Panc1 (cell line): ENCODE measurements at regions not wholly inside any gene's neighbourhood (a gene's known extent, or its start where the extent isn't known, plus 50 kb on each side); places are given as distances from the start of the nearest gene placed in this dataset.

Experiments used
- ATAC-seq: fragments of 200-7000 bp; cut with Tn5 transposase; 2 replicates; pipeline ENCODE4 v1.9.1; 2020; ENCODE audit warnings: mild to moderate bottlenecking, moderate library complexity
- BruUV-seq: library from RNA; stranded (reverse); fragments of 400-500 nt; replicated peaks from 2 replicates; lab custom pipeline; 2021; lab: Mats Ljungman, UMichigan
- CTCF ChIA-PET: fragments of 300-600 bp; sonication (Branson Sonifier 250); formaldehyde crosslinking; loops from one replicate; lab custom pipeline; 2022; ENCODE audit warnings: antibody characterized with exemption; lab: Charles Lee
- POLR2A ChIA-PET: fragments of 300-600 bp; sonication (Branson Sonifier 250); formaldehyde crosslinking; loops from one replicate; lab custom pipeline; 2022; ENCODE audit warnings: antibody characterized with exemption; lab: Charles Lee
- DNase-seq: peaks from one replicate; pipeline ENCODE4 v3.0.0-alpha.2; 2010; ENCODE audit warnings: low read depth, low spot score
- H3K27ac ChIP-seq: 2 replicates; pipeline ENCODE4 v1.5.1; 2011; ENCODE audit warnings: mild to moderate bottlenecking, low read length, inconsistent platforms
- H3K27me3 ChIP-seq: fragments of 200-500 bp; sonication (Bioruptor generic); 2 replicates; pipeline ENCODE4 v1.6.0; 2014; ENCODE audit warnings: low read length, inconsistent platforms; ENCODE audit not compliant: control insufficient read depth, insufficient read depth
- H3K36me3 ChIP-seq: fragments of 200-500 bp; sonication (Bioruptor generic); 2 replicates; pipeline ENCODE4 v1.5.1; 2014; ENCODE audit warnings: inconsistent platforms, mild to moderate bottlenecking, low read length, moderate library complexity; ENCODE audit not compliant: control insufficient read depth, insufficient read depth
- H3K4me1 ChIP-seq: 2 replicates; pipeline ENCODE4 v1.5.1; 2011; ENCODE audit warnings: inconsistent platforms, mild to moderate bottlenecking, low read length, moderate library complexity; ENCODE audit not compliant: control insufficient read depth, insufficient read depth
- H3K4me3 ChIP-seq, 2 experiments: 2 replicates each; pipeline ENCODE4 v1.5.1; 2011 to 2012; ENCODE audit warnings: low read depth in 2 of 2, low read length in 2 of 2, mild to moderate bottlenecking in 2 of 2, inconsistent platforms in 1 of 2, moderate library complexity in 1 of 2
- H3K9me3 ChIP-seq: fragments of 200-500 bp; sonication (Bioruptor generic); 2 replicates; pipeline ENCODE4 v1.5.1; 2014; ENCODE audit warnings: low read depth, mild to moderate bottlenecking, inconsistent platforms, low read length, moderate library complexity; ENCODE audit not compliant: control insufficient read depth, insufficient read depth
- CTCF ChIP-seq: fragments of 450-650 bp; IDR thresholded peaks from 2 replicates; pipeline ENCODE4 v1.5.1; 2017; ENCODE audit warnings: mild to moderate bottlenecking
- POLR2AphosphoS5 ChIP-seq: IDR thresholded peaks from 2 replicates; pipeline ENCODE4 v1.6.1; 2012; ENCODE audit warnings: mild to moderate bottlenecking, low read depth, low read length, moderate library complexity
- REST ChIP-seq, 2 experiments: IDR thresholded peaks; 2 replicates each; pipeline ENCODE4 v1.6.1; 2011 to 2012; ENCODE audit warnings: low read depth in 2 of 2, control low read depth in 1 of 2, low read length in 1 of 2, mild to moderate bottlenecking in 1 of 2, moderate library complexity in 1 of 2; ENCODE audit not compliant: insufficient read depth in 1 of 2
- SIN3A ChIP-seq: IDR thresholded peaks from 2 replicates; pipeline ENCODE4 v1.6.1; 2012; ENCODE audit warnings: low read depth, mild to moderate bottlenecking, low read length, moderate library complexity, borderline replicate concordance; ENCODE audit not compliant: insufficient read depth
- TCF7L2 ChIP-seq: IDR thresholded peaks from 2 replicates; pipeline ENCODE4 v1.6.1; 2011; ENCODE audit warnings: mild to moderate bottlenecking, low read depth, low read length, inconsistent platforms
- in situ Hi-C: cut with HindIII; loops from 2 replicates; pipeline ENCODE4 v1.10.0; 2016; ENCODE audit warnings: low sequenced_read_pairs, low pct_unique_long_range_greater_than_20kb
- intact Hi-C: fragments of 100-400 bp; cut with micrococcal nuclease; formaldehyde crosslinking; loops from one replicate; pipeline ENCODE4 v1.10.0; 2022; ENCODE audit not compliant: unreplicated experiment

- in situ Hi-C loops, result no loop called here
- Histone ChIP-seq H3K27ac (no peak overlapping the region), H3K4me3 (no peak overlapping the region), H3K27me3 (no peaks in the 10 kb centered on the region), H3K36me3 (no peaks in the 10 kb centered on the region), H3K4me1 (no peaks in the 10 kb centered on the region), H3K9me3 (no peaks in the 10 kb centered on the region)
- no TSS peak for BruUV-seq
- DNase-seq (no peak), ATAC-seq (no peak)
- POLR2A ChIA-PET, result no interaction called here
- TF ChIP-seq CTCF (no peak), POLR2AphosphoS5 (no peak), SIN3A (no peak), REST (IDR thresholded peaks at IDR 0.05; ENCODE audit: insufficient read depth in 1 of 2, low read depth in 2 of 2, low read length in 1 of 2) (no peak)
- CTCF ChIA-PET, result no interaction called here
- intact Hi-C loops, result no loop called here
Measured at GRCh38 chr3:99366663-99367429, 271.5 kb upstream of the COL8A1 start.

GRCh38 chr3:99365979-99366378 lies 272.4 kb upstream of the COL8A1 start:
- in situ Hi-C loops (no loop called here), intact Hi-C loops (no loop called here)
- Histone ChIP-seq H3K4me3 (no peak overlapping the region), H3K9me3 (no peaks in the 10 kb centered on the region), H3K27ac (no peak overlapping the region), H3K36me3 (no peaks in the 10 kb centered on the region), H3K4me1 (no peaks in the 10 kb centered on the region), H3K27me3 (no peaks in the 10 kb centered on the region)
- ATAC-seq (no peak), DNase-seq (no peak)
- CTCF ChIA-PET, result no interaction called here
- no TSS peak for BruUV-seq
- POLR2A ChIA-PET, result no interaction called here
- TF ChIP-seq POLR2AphosphoS5, result no peak
- no peak for TF ChIP-seq TCF7L2
- no peak for TF ChIP-seq SIN3A
- TF ChIP-seq CTCF, result no peak
- TF ChIP-seq REST (IDR thresholded peaks at IDR 0.05; ENCODE audit: insufficient read depth in 1 of 2, low read depth in 2 of 2, low read length in 1 of 2), result no peak
